HEK293T (cell line): ENCODE measurements at regions not wholly inside any gene's neighbourhood (a gene's known extent, or its start where the extent isn't known, plus 50 kb on each side); places are given as distances from the start of the nearest gene placed in this dataset.

Source experiments
- CTCF ChIA-PET: fragments of 350-600 bp; formaldehyde crosslinking; extraction: SDS; loops from one replicate; lab custom pipeline; 2021; ENCODE audit warnings: antibody characterized with exemption, inconsistent platforms; lab: Yijun Ruan, JAX
- POLR2A ChIA-PET: fragments of 350-600 bp; formaldehyde crosslinking; extraction: SDS; loops from one replicate; lab custom pipeline; 2020; ENCODE audit warnings: antibody characterized with exemption, inconsistent platforms; lab: Yijun Ruan, JAX
- DNase-seq: peaks from one replicate; pipeline ENCODE4 v3.0.0; 2012; ENCODE audit warnings: mixed read lengths; ENCODE audit errors: extremely low spot score
- ARNT ChIP-seq: fragments of 450-650 bp; IDR thresholded peaks from 2 replicates; pipeline ENCODE4 v1.6.1; 2017; ENCODE audit warnings: mild to moderate bottlenecking
- BHLHE40 ChIP-seq: fragments of 450-650 bp; IDR thresholded peaks from 2 replicates; pipeline ENCODE4 v1.6.1; 2016; ENCODE audit warnings: mild to moderate bottlenecking, moderate library complexity, borderline replicate concordance
- CTBP1 ChIP-seq: fragments of 450-650 bp; IDR thresholded peaks from 2 replicates; pipeline ENCODE4 v1.6.1; 2016; ENCODE audit warnings: borderline replicate concordance
- ELF4 ChIP-seq: fragments of 450-650 bp; IDR thresholded peaks from 2 replicates; pipeline ENCODE4 v1.6.1; 2017; ENCODE audit warnings: antibody characterized with exemption
- FOXA1 ChIP-seq: fragments of 450-650 bp; IDR thresholded peaks from 2 replicates; pipeline ENCODE4 v1.6.1; 2016; ENCODE audit warnings: mild to moderate bottlenecking
- FOXK2 ChIP-seq: fragments of 450-650 bp; IDR thresholded peaks from 2 replicates; pipeline ENCODE4 v1.6.1; 2016; ENCODE audit warnings: mild to moderate bottlenecking
- FOXM1 ChIP-seq: fragments of 450-650 bp; IDR thresholded peaks from 2 replicates; pipeline ENCODE4 v1.6.1; 2017; ENCODE audit warnings: mild to moderate bottlenecking, borderline replicate concordance
- HDGF ChIP-seq: fragments of 450-650 bp; IDR thresholded peaks from 2 replicates; pipeline ENCODE4 v1.6.1; 2017; ENCODE audit warnings: antibody characterized with exemption, borderline replicate concordance
- L3MBTL2 ChIP-seq: fragments of 450-650 bp; conservative IDR thresholded peaks from 2 replicates; pipeline ENCODE4 v1.6.1; 2016; ENCODE audit warnings: mild to moderate bottlenecking
- LEF1 ChIP-seq: fragments of 450-650 bp; IDR thresholded peaks from 2 replicates; pipeline ENCODE4 v1.6.1; 2017; ENCODE audit warnings: mild to moderate bottlenecking, borderline replicate concordance
- NFRKB ChIP-seq: fragments of 450-650 bp; IDR thresholded peaks from 2 replicates; pipeline ENCODE4 v1.6.1; 2016; ENCODE audit warnings: mild to moderate bottlenecking, moderate library complexity
- SP1 ChIP-seq: fragments of 450-650 bp; IDR thresholded peaks from 2 replicates; pipeline ENCODE4 v1.6.1; 2017
- SUZ12 ChIP-seq: fragments of 450-650 bp; IDR thresholded peaks from 2 replicates; pipeline ENCODE4 v1.6.1; 2016; ENCODE audit warnings: mild to moderate bottlenecking
- TARDBP ChIP-seq: fragments of 450-650 bp; IDR thresholded peaks from 2 replicates; pipeline ENCODE4 v1.6.1; 2016
- ZNF384 ChIP-seq: fragments of 450-650 bp; IDR thresholded peaks from 2 replicates; pipeline ENCODE4 v1.6.1; 2016
- TF ChIP-seq, protein P1 (sequence below): fragments of 450-650 bp; IDR thresholded peaks from 2 replicates; pipeline ENCODE4 v1.6.1; 2016

DNA sequence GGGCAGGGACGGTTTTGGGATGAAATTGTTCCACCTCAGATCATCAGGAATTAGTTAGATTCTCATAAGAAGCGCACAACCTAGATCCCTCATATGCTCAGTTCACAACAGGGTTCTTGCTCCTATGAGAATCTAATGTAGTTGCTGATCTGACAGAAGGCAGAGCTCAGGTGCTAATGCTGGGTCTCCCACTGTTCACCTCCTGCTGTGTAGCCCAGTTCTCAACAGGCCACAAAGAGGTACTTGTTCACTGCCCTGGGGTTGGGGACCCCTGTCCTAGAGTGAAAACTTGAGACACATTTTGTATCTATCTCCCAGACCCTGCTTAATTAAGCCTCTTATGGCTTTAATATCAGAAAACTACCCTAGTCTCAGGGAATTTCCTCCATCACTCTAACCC lies 966.0 kb downstream of the PCDH17 start:
- POLR2A ChIA-PET: no interaction called here
- CTCF ChIA-PET: no interaction called here
- DNase-seq: no peak
- TF ChIP-seq, protein P1, sequence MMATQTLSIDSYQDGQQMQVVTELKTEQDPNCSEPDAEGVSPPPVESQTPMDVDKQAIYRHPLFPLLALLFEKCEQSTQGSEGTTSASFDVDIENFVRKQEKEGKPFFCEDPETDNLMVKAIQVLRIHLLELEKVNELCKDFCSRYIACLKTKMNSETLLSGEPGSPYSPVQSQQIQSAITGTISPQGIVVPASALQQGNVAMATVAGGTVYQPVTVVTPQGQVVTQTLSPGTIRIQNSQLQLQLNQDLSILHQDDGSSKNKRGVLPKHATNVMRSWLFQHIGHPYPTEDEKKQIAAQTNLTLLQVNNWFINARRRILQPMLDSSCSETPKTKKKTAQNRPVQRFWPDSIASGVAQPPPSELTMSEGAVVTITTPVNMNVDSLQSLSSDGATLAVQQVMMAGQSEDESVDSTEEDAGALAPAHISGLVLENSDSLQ: no peak
- TF ChIP-seq HDGF (no peak), ZNF384 (no peak), ELF4 (no peak)

DNA sequence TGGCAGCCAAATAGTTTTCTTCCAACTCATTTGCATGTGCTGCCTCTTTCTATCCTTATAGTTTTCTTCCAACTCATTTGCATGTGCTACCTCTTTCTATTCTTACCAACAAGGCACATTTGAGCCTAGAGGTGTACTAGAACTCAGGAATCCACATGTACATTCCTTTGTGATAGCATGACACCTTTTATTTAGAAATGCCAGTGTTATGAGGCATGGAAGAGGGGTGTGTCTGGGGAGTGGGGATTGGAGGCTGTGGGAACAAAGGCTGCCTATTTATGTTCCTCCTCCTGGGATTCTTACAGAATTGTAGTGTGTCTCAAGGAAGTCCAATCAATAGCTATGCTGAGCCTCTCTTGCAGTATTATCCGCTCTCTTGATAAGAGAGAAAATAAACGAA lies 966.7 kb downstream of the PCDH17 start:
- POLR2A ChIA-PET: no interaction called here
- CTCF ChIA-PET: no interaction called here
- no peak for TF ChIP-seq FOXK2
- TF ChIP-seq NFRKB: no peak
- no peak for TF ChIP-seq FOXA1
- TF ChIP-seq TARDBP: no peak
- DNase-seq: no peak

DNA sequence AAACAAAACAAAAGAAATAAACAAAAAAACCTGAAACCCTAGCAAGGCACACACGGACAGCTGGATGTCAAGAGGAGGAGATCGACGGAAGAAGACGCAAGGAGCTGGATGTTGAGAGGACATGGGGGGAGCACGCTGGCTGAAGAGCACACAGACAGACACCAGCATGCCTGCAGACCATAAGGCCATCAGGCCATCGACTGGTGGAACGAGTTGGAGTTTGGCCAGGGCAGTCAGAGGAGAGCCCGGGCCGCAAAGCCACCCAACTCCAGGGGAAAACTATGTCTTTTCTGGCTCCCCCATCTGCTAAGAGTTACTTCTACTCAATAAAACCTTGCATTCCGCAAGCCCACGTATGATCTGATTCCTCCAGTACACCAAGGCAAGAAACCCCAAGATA lies 979.6 kb downstream of the PCDH17 start:
- POLR2A ChIA-PET: no interaction called here
- CTCF ChIA-PET: no interaction called here
- no peak for DNase-seq
- TF ChIP-seq L3MBTL2 (no peak), CTBP1 (no peak), HDGF (no peak), ZNF384 (no peak), TARDBP (no peak), LEF1 (no peak), FOXA1 (no peak), BHLHE40 (no peak), ARNT (no peak), SP1 (no peak), ELF4 (no peak), FOXM1 (no peak), FOXK2 (no peak), SUZ12 (no peak)

DNA sequence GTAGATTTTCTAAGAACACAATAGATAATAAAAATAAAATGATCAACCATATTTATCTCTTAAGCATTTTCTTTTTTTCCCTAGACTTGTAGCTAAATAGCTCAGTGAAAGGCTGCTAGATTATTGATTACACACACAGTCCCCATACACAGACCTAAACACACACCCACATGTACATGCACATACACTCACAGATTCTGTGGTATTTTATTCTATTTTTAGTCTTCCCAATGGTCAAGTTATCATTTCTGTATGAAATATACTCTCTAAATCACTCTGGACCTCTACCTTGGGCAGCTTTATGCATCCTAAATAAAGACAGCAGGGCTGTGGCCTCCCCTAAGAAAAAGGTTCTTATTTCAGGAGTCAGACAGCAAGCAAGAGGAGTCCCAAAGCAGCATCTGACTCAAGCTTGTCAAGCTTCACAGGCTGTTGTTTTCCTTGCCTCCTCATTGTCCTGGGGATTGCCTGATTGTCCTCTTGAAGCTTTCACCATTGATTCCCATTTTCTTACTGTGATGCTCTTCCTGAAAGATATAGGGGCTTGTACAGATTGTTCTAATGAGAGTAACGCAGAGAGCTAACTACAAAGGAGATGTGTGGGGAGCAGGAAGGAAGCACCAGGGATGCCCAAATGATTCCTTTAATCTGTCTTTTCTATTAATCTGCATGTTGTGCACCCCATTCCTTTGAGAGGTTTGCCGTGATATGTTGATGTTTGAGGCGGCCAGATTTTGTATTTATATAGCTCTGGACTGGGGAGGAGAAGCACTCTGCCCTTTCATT lies 986.5 kb downstream of the PCDH17 start:
- ChIA-PET CTCF (no interaction called here), POLR2A (no interaction called here)
- TF ChIP-seq HDGF (no peak), BHLHE40 (no peak), SUZ12 (no peak), FOXK2 (no peak), ZNF384 (no peak)
- TF ChIP-seq, protein P1: no peak
- DNase-seq: no peak

DNA sequence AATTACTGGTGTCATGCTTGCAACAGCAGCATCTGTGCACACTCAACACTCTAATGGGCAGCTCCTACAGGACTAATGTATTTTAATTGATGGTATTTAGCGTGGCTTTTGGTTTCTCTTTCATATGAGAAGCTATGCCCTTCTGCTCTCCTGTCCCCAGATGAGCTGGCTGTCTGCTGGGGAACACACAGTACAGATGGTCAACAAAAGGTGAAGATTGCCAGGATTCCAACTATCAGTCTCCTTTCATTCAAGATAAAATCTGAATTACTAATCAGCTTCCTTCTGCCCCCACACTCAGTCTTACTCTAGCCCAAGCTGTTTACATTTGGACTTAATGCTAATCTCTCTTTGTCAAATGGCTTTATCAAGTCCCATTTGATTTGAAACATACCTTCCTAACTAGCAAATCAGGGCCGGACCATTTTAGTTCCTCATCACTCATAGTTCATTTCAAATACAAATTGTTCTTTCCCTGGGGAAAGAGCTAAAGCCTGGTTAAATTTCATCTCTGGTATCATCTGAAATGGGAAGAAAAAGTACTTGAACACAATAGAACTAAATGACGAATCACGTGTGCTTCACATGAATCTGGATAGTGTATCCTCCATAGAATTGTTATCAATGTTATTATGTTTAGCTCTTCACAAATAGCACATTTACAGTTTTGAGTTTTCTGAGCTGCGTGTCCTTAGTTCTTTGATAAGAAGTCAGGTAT lies 988.0 kb downstream of the PCDH17 start:
- DNase-seq: no peak
- TF ChIP-seq SP1 (no peak), FOXM1 (no peak), FOXK2 (no peak), L3MBTL2 (no peak), LEF1 (no peak), HDGF (no peak), BHLHE40 (no peak), SUZ12 (no peak), NFRKB (no peak), TARDBP (no peak), CTBP1 (no peak), ELF4 (no peak), FOXA1 (no peak), ZNF384 (no peak), ARNT (no peak)
- TF ChIP-seq, protein P1: no peak
- ChIA-PET POLR2A (no interaction called here), CTCF (no interaction called here)

DNA sequence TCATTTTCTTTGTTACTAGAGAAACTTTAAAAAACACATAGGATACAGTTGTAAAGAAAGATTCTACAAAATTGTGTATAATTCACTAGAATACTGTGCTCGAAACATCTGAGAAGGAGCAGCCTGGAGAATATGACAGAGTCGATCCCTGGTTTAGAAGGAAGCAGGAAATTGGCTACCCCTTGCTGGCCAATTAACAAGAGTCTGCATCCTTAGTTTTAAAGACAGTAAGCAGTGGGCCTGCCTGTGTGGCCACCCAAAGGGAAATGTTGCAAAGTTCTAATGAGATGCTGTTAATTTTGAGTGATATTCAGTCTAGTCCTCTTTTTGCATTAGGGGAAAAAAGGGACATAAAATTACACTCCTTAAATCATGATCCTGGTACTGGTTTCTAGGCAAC lies 988.6 kb downstream of the PCDH17 start:
- DNase-seq: no peak
- ChIA-PET CTCF (no interaction called here), POLR2A (no interaction called here)
- TF ChIP-seq ZNF384 (no peak), FOXM1 (no peak), ARNT (no peak), NFRKB (no peak), HDGF (no peak), LEF1 (no peak), SUZ12 (no peak), FOXK2 (no peak), TARDBP (no peak)
- TF ChIP-seq, protein P1: no peak
